ENCODE measurements at regions not wholly inside any gene's neighbourhood (a gene's known extent, or its start where the extent isn't known, plus 50 kb on each side); places are given as distances from the start of the nearest gene placed in this dataset.

DNA sequence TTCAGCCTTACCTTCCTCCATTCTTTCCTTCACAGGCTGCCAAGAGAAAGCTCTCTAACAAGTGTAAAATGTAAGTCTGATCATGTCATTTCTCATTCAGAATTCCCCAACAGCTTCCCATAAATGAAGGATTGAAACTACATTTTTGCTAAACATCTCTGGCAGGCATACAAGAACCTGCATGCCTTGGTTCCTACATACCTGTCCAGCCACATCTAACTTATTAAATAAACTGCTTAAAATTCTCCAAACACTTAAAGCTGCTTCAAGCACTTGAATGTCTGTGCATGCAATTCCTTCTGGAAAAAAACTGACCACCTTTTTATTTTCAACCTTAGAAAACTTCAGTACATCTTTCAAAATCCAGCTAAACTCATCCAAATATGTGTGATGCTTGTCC lies 84.4 kb upstream of the DCN start:
- TF ChIP-seq, protein P1, sequence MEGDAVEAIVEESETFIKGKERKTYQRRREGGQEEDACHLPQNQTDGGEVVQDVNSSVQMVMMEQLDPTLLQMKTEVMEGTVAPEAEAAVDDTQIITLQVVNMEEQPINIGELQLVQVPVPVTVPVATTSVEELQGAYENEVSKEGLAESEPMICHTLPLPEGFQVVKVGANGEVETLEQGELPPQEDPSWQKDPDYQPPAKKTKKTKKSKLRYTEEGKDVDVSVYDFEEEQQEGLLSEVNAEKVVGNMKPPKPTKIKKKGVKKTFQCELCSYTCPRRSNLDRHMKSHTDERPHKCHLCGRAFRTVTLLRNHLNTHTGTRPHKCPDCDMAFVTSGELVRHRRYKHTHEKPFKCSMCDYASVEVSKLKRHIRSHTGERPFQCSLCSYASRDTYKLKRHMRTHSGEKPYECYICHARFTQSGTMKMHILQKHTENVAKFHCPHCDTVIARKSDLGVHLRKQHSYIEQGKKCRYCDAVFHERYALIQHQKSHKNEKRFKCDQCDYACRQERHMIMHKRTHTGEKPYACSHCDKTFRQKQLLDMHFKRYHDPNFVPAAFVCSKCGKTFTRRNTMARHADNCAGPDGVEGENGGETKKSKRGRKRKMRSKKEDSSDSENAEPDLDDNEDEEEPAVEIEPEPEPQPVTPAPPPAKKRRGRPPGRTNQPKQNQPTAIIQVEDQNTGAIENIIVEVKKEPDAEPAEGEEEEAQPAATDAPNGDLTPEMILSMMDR (conservative IDR thresholded peaks at IDR 0.05; ENCODE audit: low read depth, low read length) = no peak
- no peak for TF ChIP-seq EZH2 (IDR thresholded peaks at IDR 0.05; ENCODE audit: low read length, unreplicated experiment)
- no peak for TF ChIP-seq EZH2phosphoT487 (IDR thresholded peaks at IDR 0.05; ENCODE audit: borderline replicate concordance, low read length)

Measured in PC-3 (cell line).